GM12872 (cell line): ENCODE measurements at regions not wholly inside any gene's neighbourhood (a gene's known extent, or its start where the extent isn't known, plus 50 kb on each side); places are given as distances from the start of the nearest gene placed in this dataset.

Experiments used
- CTCF ChIP-seq: IDR thresholded peaks from 3 replicates; pipeline ENCODE4 v1.5.1; 2011; ENCODE audit warnings: low read depth, mild to moderate bottlenecking, low read length, moderate library complexity; ENCODE audit not compliant: insufficient read depth

- TF ChIP-seq CTCF = no peak
Observed at GRCh38 chr16:66166490-66166889, 200.0 kb upstream of the CDH5 start.

GRCh38 chr16:66165879-66166278 lies 200.6 kb upstream of the CDH5 start:
- no peak for TF ChIP-seq CTCF

GRCh38 chr16:66164581-66165247 lies 201.8 kb upstream of the CDH5 start:
- TF ChIP-seq CTCF = no peak

GRCh38 chr16:66162821-66163220 lies 203.7 kb upstream of the CDH5 start:
- TF ChIP-seq CTCF = no peak

- no peak for TF ChIP-seq CTCF
Observed at GRCh38 chr16:66161942-66162341, 204.5 kb upstream of the CDH5 start.

- no peak for TF ChIP-seq CTCF
Observed at GRCh38 chr16:66161269-66161668, 205.2 kb upstream of the CDH5 start.

GRCh38 chr16:66159987-66160386 lies 206.5 kb upstream of the CDH5 start:
- no peak for TF ChIP-seq CTCF

- TF ChIP-seq CTCF = no peak
Observed at GRCh38 chr16:66156538-66156937, 210.0 kb upstream of the CDH5 start.
